SW480 (cell line): ENCODE measurements at regions not wholly inside any gene's neighbourhood (a gene's known extent, or its start where the extent isn't known, plus 50 kb on each side); places are given as distances from the start of the nearest gene placed in this dataset.

Experiments used
- DNase-seq: peaks from one replicate; pipeline ENCODE4 v3.0.0-alpha.2; 2016; ENCODE audit warnings: low spot score

GRCh38 chr4:155552180-155552579 is 114.5 kb upstream of the GUCY1A1 start:
- no peak for DNase-seq

- DNase-seq = no peak
Observed at GRCh38 chr4:155548173-155548572, 118.5 kb upstream of the GUCY1A1 start.

GRCh38 chr4:155546451-155546850 is 120.2 kb upstream of the GUCY1A1 start:
- no peak for DNase-seq

- no peak for DNase-seq
Observed at GRCh38 chr4:155545456-155545855, 121.2 kb upstream of the GUCY1A1 start.

- no peak for DNase-seq
Observed at GRCh38 chr4:155544547-155544946, 122.1 kb upstream of the GUCY1A1 start.

- DNase-seq = no peak
Observed at GRCh38 chr4:155543126-155543765, 123.4 kb upstream of the GUCY1A1 start.

GRCh38 chr4:155542415-155542814 is 124.2 kb upstream of the GUCY1A1 start:
- DNase-seq = no peak

- no peak for DNase-seq
Observed at GRCh38 chr4:155541716-155542115, 124.9 kb upstream of the GUCY1A1 start.

GRCh38 chr4:155540698-155541097 is 126.0 kb upstream of the GUCY1A1 start:
- DNase-seq = no peak

- DNase-seq = no peak
Observed at GRCh38 chr4:155539746-155540145, 126.9 kb upstream of the GUCY1A1 start.

- DNase-seq = no peak
Observed at GRCh38 chr4:155535802-155536454, 130.7 kb upstream of the GUCY1A1 start.

GRCh38 chr4:155532373-155533085 is 134.1 kb upstream of the GUCY1A1 start:
- no peak for DNase-seq

GRCh38 chr4:155530857-155531256 is 135.8 kb upstream of the GUCY1A1 start:
- DNase-seq = no peak

- no peak for DNase-seq
Observed at GRCh38 chr4:155530290-155530689, 136.4 kb upstream of the GUCY1A1 start.

- no peak for DNase-seq
Observed at GRCh38 chr4:155529716-155530115, 136.9 kb upstream of the GUCY1A1 start.

GRCh38 chr4:155529272-155529671 is 137.4 kb upstream of the GUCY1A1 start:
- DNase-seq = no peak

GRCh38 chr4:155526452-155527169 is 140.0 kb upstream of the GUCY1A1 start:
- no peak for DNase-seq

- no peak for DNase-seq
Observed at GRCh38 chr4:155524926-155525455, 141.7 kb upstream of the GUCY1A1 start.

- no peak for DNase-seq
Observed at GRCh38 chr4:155523358-155523757, 143.3 kb upstream of the GUCY1A1 start.

GRCh38 chr4:155522201-155522600 is 144.4 kb upstream of the GUCY1A1 start:
- no peak for DNase-seq

GRCh38 chr4:155521382-155521781 is 144.6 kb upstream of the MAP9 start:
- no peak for DNase-seq

- no peak for DNase-seq
Observed at GRCh38 chr4:155515444-155516075, 138.8 kb upstream of the MAP9 start.
